Activated T-helper 9 cell treated with anti-CD3 and anti-CD28 coated beads, Interleukin-2, amount 50 U/mL, for 16 hours (primary cell): ENCODE measurements at regions not wholly inside any gene's neighbourhood (a gene's known extent, or its start where the extent isn't known, plus 50 kb on each side); places are given as distances from the start of the nearest gene placed in this dataset.

Source experiments
- DNase-seq: peaks from one replicate; pipeline ENCODE4 v3.0.0-alpha.2; 2020; ENCODE audit warnings: low read depth

- DNase-seq: no peak
Measured at GRCh38 chr2:6206882-6207281, 514.7 kb downstream of the SOX11 start.

GRCh38 chr2:6211236-6211635 lies 519.1 kb downstream of the SOX11 start:
- DNase-seq: no peak

DNA sequence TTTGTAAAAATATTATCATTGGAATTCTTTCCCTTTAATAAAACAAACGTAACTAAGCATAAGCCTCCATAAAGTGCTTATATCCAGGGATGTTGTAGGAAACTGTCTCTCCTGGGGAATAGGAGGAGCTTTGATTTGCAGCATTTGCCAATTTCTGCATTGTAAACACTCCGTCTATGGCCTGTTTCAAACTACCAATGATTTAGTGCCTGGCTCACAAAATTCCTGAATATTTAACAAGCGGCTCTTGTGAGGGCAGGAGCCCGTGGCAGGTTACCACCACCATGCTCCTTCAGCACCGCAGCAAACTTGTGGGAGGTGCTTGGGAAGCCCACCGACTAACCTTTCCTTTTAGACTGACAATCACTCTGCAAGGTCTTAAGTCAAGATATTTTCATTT lies 520.3 kb downstream of the SOX11 start:
- DNase-seq: no peak

GRCh38 chr2:6213056-6213780 lies 521.0 kb downstream of the SOX11 start:
- DNase-seq: no peak

DNA sequence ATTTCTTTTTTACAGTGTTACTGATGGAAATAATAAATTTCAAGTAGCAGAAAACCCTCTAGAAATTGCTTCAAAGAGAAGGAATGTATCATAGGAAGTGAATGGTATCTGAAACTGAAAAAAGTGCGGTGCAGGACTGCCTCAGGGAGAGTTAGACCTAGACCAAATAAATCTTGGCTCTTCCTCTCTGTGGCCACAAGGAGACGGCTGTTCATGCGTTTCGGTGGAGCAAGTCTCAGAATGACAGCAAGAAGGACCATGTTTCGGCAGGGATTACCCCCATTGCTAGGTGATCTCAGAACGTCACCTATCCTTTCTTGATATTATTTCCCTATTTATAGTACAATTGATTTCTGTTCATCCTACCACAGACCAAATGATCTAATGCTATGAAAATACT lies 522.3 kb downstream of the SOX11 start:
- no peak for DNase-seq

DNA sequence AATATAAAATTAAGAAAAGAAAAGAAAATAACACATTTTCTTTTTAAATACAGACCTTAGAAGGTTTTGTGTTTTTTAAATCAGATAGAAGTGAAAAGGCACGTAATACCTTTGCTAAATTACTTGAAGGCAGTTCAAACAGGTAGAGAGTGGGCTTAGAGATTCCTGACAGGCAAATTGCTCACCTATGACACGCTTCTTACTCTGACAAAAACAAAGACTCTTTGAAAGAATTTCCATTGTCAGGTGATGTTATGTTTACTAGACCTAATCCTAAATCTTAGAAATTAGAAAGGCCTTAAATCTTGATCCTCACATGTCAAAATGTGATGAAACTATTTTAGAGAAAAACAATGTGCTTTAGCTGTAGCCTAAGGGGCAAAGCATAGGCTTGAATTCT lies 522.9 kb downstream of the SOX11 start:
- no peak for DNase-seq

GRCh38 chr2:6216234-6216633 lies 524.0 kb downstream of the SOX11 start:
- DNase-seq: no peak

- DNase-seq: no peak
Measured at GRCh38 chr2:6218926-6219325, 526.7 kb downstream of the SOX11 start.

- no peak for DNase-seq
Measured at GRCh38 chr2:6219906-6220305, 527.7 kb downstream of the SOX11 start.

GRCh38 chr2:6222296-6222695 lies 530.1 kb downstream of the SOX11 start:
- DNase-seq: no peak

- no peak for DNase-seq
Measured at GRCh38 chr2:6224267-6224666, 532.1 kb downstream of the SOX11 start.

DNA sequence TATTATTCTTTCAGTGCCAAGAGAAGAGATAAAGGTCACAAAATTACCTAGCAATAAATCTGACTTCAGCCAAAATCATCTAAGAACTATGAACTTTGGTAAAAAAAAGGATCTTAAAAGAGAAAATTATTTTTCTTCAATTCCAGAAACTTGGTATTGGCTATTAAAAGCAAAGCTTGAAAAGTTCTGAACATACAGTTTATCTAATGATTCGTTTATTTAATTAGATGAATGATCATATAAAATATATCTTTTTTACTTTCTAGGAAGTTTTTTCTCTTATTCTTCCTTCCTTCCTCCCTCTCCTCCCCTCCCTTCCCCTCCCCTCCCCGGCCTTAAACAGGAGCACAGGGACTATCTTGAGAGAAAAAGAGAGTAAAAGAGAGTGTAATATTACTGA lies 536.1 kb downstream of the SOX11 start:
- no peak for DNase-seq

DNA sequence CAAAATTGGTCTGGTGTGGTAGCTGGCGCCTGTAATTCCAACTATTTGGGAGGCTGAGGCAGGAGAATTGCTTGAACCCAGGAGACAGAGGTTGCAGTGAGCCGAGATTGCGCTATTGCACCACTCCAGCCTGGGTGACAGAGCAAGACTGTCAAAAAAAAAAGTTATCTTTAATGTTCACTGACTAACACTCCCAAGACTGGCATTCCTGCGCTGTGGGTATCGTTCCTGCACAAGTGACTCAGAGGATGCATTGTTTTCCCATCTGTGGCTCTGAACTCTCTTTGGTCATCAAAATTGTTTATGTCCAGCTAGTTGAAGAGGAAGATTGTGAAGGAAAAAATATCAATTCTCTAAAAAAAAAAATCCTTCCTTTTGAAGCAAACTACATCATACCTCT lies 539.0 kb downstream of the SOX11 start:
- DNase-seq: no peak

- no peak for DNase-seq
Measured at GRCh38 chr2:6233993-6234392, 541.8 kb downstream of the SOX11 start.

DNA sequence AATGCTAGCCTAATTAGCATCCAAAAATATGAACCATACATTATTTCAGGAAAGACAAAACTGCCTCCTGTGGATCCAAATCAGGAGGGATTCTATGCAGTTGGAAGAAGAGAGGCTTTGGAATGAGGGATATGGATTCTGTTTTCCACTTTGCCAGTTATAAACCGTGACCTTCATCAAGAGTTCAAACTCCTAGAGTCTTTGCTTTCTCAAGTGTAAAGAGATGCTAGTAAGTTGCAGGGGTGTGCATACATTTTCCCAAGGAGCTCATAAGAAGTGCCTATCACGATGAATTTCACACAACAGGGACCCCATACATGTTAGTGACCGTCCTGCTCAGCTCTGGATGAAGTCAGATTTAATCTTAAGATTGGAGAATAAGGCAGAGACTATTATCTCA lies 542.5 kb downstream of the SOX11 start:
- no peak for DNase-seq

DNA sequence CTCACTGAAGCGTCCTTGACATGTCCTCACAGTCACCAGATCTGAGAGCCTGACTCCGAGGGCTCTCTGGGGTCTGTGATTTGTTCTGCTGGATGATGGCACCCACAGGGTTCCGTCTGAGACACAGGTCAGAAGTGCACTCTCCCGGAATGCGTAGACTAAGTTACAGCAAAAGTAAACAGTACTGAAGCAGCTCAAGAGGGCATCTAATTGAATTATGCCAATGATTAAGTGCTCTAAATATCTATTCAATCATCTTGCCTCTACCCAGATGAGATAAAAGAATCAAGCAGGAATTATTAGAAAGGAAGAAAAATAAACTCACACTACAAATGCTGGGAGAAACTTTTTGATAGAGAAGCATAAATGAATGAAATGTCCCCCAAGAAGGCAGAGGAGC lies 544.1 kb downstream of the SOX11 start:
- no peak for DNase-seq

GRCh38 chr2:6237039-6237660 lies 545.0 kb downstream of the SOX11 start:
- no peak for DNase-seq

DNA sequence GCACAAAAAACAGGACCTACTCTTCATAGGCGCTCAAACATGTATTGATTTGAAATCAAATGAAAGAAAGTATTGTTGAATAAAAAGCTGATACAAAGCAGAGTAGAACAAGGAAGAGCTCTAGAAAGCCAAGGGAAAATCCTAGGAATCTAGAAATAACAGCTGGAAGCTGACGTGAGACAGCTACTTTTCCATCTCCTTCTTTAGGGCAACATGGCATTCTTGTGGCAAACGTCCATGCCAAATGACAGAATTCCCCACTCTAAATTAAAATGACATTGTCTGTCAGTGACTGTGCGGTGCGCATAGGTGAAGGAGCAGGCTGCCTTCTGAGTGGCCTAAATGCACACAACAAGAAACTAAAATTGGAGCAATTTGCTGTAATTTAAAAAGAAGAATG lies 557.4 kb downstream of the SOX11 start:
- no peak for DNase-seq

DNA sequence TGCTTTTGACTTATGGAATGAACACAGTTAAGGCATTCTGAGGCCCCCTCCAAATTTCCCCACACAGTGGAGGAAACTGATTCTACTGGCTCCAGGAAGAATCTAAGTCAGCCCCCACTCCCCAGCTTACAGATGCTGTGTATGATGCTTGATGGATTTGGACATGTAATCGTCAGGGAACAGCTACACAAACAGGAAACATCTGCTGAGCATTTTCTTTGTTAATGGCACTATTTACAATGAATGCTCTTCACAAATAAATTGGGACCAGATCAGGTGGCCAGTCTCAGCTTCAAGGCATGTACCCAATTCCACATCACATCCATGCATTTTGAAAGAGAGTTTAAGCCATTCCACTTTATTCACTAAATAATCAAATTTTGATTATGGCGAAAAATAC lies 562.3 kb downstream of the SOX11 start:
- DNase-seq: no peak

- no peak for DNase-seq
Measured at GRCh38 chr2:6264198-6264597, 572.0 kb downstream of the SOX11 start.

DNA sequence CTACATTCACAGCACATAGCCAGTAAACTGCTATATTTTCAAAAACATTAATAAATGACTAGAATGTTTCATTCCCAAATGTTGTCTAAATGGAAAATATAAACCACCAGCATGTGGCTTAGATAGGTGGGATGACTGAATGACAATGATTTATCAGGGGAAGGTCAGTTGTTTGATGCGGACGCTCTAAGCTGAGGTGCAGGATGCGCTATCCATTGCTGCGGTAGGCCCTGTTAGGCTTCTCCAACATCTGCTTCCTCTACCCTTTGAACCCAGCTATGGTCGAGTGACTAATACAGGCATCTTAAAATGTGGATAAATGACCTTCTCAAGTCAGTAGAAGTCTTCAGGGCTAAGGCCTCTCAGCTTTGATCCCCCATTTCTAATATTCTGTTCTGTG lies 584.2 kb downstream of the CMPK2 start:
- no peak for DNase-seq

- DNase-seq: no peak
Measured at GRCh38 chr2:6283259-6283658, 582.4 kb downstream of the CMPK2 start.

- DNase-seq: no peak
Measured at GRCh38 chr2:6287406-6287805, 578.3 kb downstream of the CMPK2 start.

DNA sequence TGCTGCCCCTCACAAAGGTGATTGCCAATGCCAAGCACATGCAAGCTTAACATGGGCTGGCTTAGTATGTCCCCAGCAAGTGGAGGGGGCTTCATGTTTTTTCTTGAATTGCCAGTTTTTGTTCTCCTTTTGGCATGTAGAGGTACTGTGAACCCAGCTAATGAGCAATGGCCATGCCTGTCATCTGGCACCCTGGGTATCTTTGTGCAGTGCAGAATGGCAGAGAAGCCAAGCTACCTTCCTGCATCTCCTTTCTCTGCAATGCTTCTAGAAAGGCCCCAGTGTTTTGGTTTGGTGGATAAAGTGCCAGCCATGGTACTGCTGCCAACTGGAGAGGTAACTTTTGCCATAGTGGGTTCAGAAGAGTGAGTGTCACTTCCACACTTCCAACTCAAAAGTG lies 576.9 kb downstream of the CMPK2 start:
- no peak for DNase-seq
